GM21390 (cell line): ENCODE measurements at regions not wholly inside any gene's neighbourhood (a gene's known extent, or its start where the extent isn't known, plus 50 kb on each side); places are given as distances from the start of the nearest gene placed in this dataset.

Experiments used
- ATAC-seq: cut with Tn5 transposase; IDR thresholded peaks from one replicate; pipeline ENCODE4 v1.9.1; 2021; ENCODE audit not compliant: unreplicated experiment

GRCh38 chr11:26021017-26021416 is 310.9 kb upstream of the ANO3 start:
- no peak for ATAC-seq

GRCh38 chr11:26023057-26023456 is 308.9 kb upstream of the ANO3 start:
- no peak for ATAC-seq

- ATAC-seq = no peak
These were observed 306.3 kb upstream of the ANO3 start for GRCh38 chr11:26025676-26026075.

- no peak for ATAC-seq
These were observed 305.9 kb upstream of the ANO3 start for GRCh38 chr11:26026078-26026477.

GRCh38 chr11:26027887-26028286 is 304.0 kb upstream of the ANO3 start:
- peak; percentile 58 for ATAC-seq

DNA sequence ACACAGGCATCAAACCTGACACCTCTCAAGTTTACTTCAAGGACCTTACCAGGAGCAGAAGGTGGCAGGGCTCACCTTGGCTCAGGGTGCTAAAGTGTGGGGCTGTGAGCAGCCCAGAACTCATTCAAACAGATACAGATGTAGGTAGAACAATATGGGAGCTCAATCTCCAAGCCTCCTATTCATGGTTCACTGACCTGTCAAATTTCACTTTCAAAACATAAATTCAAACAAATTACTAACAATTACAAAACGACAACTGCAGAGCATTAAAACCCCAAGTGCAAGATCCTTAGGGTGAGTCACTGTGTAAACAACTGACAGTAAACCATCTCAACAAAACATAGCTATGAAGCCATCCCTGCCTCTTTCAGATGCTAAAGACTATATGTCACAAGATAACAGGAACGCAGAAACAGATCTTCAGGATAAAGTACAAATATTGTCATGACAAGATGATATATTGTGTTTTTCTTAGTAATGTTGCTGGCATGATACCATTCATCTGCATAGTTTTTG is 303.5 kb upstream of the ANO3 start:
- ATAC-seq = peak; percentile 47

DNA sequence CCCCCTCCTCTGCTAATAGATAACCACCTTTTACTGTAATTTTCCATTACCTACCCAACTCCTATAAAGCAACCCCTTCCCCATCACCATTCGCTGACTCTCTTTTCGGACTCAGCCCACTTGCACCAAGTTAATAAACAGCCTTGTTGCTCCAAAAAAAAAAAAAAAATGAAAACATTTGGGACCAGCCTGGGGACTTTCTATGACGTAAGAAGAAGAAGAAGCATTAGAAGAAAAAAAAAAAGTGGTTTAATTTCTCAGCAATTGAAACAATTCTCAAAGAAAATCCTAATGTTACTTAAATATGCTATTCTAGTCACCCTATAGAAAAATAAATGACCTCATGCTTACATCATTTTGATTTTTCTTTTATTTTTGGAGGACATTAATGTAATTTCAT is 301.5 kb upstream of the ANO3 start:
- ATAC-seq = no peak

GRCh38 chr11:26032241-26032640 is 299.7 kb upstream of the ANO3 start:
- ATAC-seq = no peak

DNA sequence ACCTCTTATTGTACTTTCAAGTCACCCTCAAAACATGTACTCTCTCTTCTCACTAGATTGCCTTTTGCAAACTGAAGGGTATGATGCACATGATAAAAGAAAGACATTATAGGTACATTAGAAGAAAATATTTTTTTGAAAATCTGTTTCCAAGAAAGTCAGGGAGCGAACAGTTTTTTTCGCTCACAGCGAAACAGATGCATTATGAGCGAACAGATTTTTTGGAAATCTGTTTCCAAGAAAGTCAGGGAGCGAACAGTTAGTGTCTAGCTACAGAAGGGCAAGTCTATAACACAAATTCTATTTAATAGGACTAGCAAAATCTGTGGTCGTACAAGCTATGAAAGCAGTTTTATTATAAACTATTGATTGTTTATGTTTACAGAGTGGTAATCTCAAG is 296.2 kb upstream of the ANO3 start:
- no peak for ATAC-seq

- ATAC-seq = peak; percentile 68
These were observed 294.2 kb upstream of the ANO3 start for GRCh38 chr11:26037716-26038115.

GRCh38 chr11:26040339-26040738 is 291.6 kb upstream of the ANO3 start:
- no peak for ATAC-seq

- ATAC-seq = no peak
These were observed 289.8 kb upstream of the ANO3 start for GRCh38 chr11:26042113-26042512.

GRCh38 chr11:26043665-26044064 is 288.3 kb upstream of the ANO3 start:
- peak; percentile 63 for ATAC-seq

GRCh38 chr11:26044389-26044788 is 287.5 kb upstream of the ANO3 start:
- no peak for ATAC-seq

- ATAC-seq = no peak
These were observed 286.8 kb upstream of the ANO3 start for GRCh38 chr11:26045082-26045481.

GRCh38 chr11:26048271-26048670 is 283.7 kb upstream of the ANO3 start:
- no peak for ATAC-seq

DNA sequence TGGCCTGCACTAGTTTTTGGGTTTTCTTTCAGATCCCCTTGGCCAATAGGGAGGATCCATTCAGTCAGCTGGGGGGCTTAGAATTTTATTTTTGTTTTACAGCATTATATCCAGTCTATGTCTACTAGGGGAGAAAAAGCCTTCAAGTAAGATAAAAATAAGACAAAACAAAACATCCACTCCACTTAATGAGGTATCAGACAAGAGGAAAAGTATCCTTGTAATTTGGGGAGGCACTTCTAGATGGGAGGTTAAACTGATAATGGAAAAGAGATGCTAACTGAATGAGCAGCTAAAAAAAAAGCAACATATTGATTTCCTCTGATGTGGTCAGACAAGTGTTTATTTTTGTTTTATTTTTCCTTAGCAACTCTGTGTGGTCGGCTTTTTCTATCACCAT is 278.0 kb upstream of the ANO3 start:
- no peak for ATAC-seq

DNA sequence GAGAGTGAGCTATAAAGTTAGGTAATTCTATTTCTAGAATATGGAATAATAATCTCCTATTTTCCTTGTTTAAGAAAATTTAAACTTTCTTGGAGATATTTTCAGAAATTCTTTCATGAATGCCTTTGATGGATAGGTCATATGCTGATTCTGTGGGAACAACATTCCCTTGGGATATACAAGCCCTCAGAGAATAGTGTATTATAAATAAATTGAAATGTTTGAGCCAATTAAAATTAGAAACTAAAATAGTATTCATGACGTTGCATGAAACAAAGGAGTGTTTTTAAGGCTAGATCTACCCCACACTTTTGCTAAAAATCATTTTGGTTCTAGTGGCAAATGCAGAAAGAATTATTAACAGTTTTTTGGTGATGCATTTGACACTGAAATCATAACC is 269.3 kb upstream of the ANO3 start:
- ATAC-seq = no peak

DNA sequence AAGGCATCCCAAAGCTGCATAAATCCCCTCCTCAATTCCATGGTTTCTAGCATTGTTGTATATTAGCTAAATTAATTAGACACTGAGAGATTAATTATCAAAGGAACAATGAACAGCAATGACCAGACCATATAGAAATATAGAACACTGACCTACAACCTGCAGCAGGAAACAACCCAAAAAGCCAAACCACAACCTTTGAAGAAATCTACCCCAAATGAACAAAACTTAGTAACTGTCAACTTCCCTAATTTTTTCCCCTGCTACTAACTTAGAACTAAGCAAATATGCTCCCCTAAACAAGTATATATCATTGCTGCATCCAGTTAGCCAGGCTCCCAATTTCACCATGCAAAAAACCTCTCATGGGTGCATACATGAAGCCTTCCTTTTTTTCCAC is 268.0 kb upstream of the ANO3 start:
- ATAC-seq = no peak

DNA sequence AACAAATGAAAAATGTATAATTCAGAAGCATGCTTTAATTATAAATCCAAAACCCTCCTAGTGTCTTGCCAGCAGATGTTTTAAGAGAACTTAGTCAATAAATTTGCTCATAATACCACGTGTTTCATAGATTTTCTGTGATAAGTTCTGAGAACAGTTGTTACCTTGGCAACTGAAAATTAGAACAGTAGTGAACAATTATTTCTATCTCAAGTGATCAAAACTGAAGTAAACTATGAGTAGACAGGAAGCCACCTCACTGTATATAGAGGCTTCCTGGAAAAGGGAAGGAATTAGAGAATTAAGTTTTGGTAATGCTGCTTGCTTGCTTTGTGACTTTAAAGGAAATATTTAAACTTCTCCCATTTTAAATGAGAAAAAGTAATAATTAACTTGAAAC is 266.0 kb upstream of the ANO3 start:
- ATAC-seq = no peak

DNA sequence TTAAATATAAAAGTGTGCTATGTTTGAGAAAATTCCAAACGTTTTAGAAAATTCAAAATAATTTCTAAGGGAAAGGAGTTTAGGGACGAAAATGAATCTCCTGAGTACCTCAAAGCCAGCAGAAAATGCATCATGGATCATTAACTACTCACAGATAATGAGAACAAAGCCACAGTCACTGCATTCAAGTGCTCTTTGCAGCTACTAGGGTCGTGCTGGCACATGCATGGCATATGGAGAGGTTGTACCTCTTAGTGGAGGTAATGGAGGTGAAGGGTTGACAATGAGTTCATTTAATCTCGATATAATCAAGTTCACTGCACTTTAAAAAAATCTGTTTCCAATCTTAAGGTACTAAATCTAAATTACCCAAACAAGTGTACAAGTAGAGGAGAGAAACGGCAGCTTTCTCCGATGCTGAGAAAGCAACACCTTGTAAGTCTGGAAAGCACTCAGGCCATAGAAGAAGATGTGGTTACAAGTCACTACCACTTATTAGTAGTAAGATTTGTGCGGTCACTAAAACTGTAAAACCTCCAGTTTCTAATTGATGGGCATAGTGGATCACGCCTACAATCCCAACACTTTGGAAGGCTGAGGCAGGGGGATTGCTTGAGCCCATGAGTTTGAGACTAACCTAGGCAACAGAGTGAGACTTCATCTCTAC is 261.1 kb upstream of the ANO3 start:
- no peak for ATAC-seq

GRCh38 chr11:26072614-26073153 is 259.2 kb upstream of the ANO3 start:
- no peak for ATAC-seq

DNA sequence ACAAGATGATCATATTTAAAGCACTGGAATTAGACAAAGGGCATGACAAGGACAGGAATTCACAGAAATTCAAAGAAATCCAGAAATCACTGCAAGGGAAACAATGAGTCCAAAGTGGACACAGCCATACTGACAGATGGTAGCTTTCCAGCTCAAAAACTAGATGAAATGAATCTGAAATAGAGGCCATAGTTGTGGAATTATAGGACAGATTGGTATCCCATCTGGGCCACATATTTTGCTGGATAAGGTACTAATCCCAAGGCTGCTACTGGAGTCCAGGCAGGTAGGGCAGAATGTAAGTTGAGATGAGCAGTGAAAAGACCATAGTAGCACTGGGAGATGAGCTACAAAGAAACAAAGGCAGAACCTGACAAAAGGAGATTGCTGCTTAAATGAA is 258.3 kb upstream of the ANO3 start:
- ATAC-seq = no peak
